NB4 (cell line): ENCODE measurements at regions not wholly inside any gene's neighbourhood (a gene's known extent, or its start where the extent isn't known, plus 50 kb on each side); places are given as distances from the start of the nearest gene placed in this dataset.

Experiments
- CTCF ChIP-seq: IDR thresholded peaks from one replicate; pipeline ENCODE4 v1.5.1; 2012; ENCODE audit warnings: low read depth, low read length
- POLR2A ChIP-seq: IDR thresholded peaks from 2 replicates; pipeline ENCODE4 v1.6.1; 2011; ENCODE audit warnings: mild to moderate bottlenecking; ENCODE audit not compliant: insufficient read length; ENCODE audit errors: extremely low read depth
- TF ChIP-seq, protein P1 (sequence below): IDR thresholded peaks from 2 replicates; pipeline ENCODE4 v1.6.1; 2011; ENCODE audit warnings: low read depth, low read length

GRCh38 chr9:24090566-24090965 is 264.5 kb upstream of the ELAVL2 start:
- TF ChIP-seq CTCF (no peak), POLR2A (no peak)
- TF ChIP-seq, protein P1, sequence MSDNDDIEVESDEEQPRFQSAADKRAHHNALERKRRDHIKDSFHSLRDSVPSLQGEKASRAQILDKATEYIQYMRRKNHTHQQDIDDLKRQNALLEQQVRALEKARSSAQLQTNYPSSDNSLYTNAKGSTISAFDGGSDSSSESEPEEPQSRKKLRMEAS, result no peak
